Endodermal cell (in vitro differentiated cells): ENCODE measurements at regions not wholly inside any gene's neighbourhood (a gene's known extent, or its start where the extent isn't known, plus 50 kb on each side); places are given as distances from the start of the nearest gene placed in this dataset.

Experiments used
- DNase-seq: peaks from one replicate; pipeline ENCODE4 v3.0.0-alpha.2; 2017
- H3K27ac ChIP-seq: 2 replicates; pipeline ENCODE4 v1.5.1; 2013; ENCODE audit warnings: mild to moderate bottlenecking, low read depth, low read length, moderate library complexity
- H3K27me3 ChIP-seq: 2 replicates; pipeline ENCODE4 v1.6.1; 2013; ENCODE audit warnings: mild to moderate bottlenecking, low read length, moderate library complexity; ENCODE audit not compliant: insufficient read depth, control insufficient read depth, poor library complexity, severe bottlenecking
- H3K36me3 ChIP-seq: 2 replicates; pipeline ENCODE4 v1.7.0; 2013; ENCODE audit warnings: mild to moderate bottlenecking, low read length, moderate library complexity; ENCODE audit not compliant: control insufficient read depth, insufficient read depth
- H3K4me1 ChIP-seq: one replicate; pipeline ENCODE4 v1.7.0; 2013; ENCODE audit warnings: low read length; ENCODE audit not compliant: control insufficient read depth, insufficient read depth
- H3K4me3 ChIP-seq: 2 replicates; pipeline ENCODE4 v1.5.1; 2013; ENCODE audit warnings: mild to moderate bottlenecking, low read length, moderate library complexity
- H3K9ac ChIP-seq: 2 replicates; pipeline ENCODE4 v1.6.1; 2013; ENCODE audit warnings: mild to moderate bottlenecking, low read length, moderate library complexity; ENCODE audit not compliant: poor library complexity, severe bottlenecking; ENCODE audit errors: extremely low read depth
- H3K9me3 ChIP-seq: 2 replicates; pipeline ENCODE4 v1.6.1; 2013; ENCODE audit warnings: mild to moderate bottlenecking, low read length, moderate library complexity; ENCODE audit not compliant: control insufficient read depth
- H3K27ac Mint-ChIP-seq: 2 replicates; pipeline ENCODE4 v1.8.0; 2020; ENCODE audit warnings: mixed read lengths
- H3K27me3 Mint-ChIP-seq: 2 replicates; pipeline ENCODE4 v1.8.0; 2021; ENCODE audit warnings: mild to moderate bottlenecking, mixed read lengths; ENCODE audit not compliant: insufficient read depth
- H3K36me3 Mint-ChIP-seq: 2 replicates; pipeline ENCODE4 v1.8.0; 2020; ENCODE audit warnings: low read depth, mixed read lengths
- H3K4me1 Mint-ChIP-seq: 2 replicates; pipeline ENCODE4 v1.8.0; 2020; ENCODE audit warnings: mixed read lengths
- H3K4me3 Mint-ChIP-seq: 2 replicates; pipeline ENCODE4 v1.8.0; 2020; ENCODE audit warnings: mild to moderate bottlenecking, moderate library complexity, mixed read lengths
- H3K9me3 Mint-ChIP-seq: 2 replicates; pipeline ENCODE4 v1.8.0; 2020; ENCODE audit warnings: mild to moderate bottlenecking, mixed read lengths
- CTCF ChIP-seq: fragments of 200-600 bp; sonication (generic); conservative IDR thresholded peaks from 2 replicates; pipeline ENCODE4 v1.5.0; 2021; ENCODE audit warnings: antibody characterized with exemption, mild to moderate bottlenecking
- WGBS, 2 experiments: methylation state at CpG; one replicate each; pipeline versions ENCODE4 v1.1.5 to v1.1.7; 2013; ENCODE audit warnings: missing lambda C conversion rate in 2 of 2, mixed read lengths in 1 of 2; ENCODE audit not compliant: insufficient coverage in 1 of 2, insufficient read length in 1 of 2; 5-methylcytosine and 5-hydroxymethylcytosine counted together

- Mint-ChIP-seq H3K27ac (peak overlapping the region; percentile 20), H3K36me3 (peaks cover 8% of the 10 kb centered on the region), H3K27me3 (no peaks in the 10 kb centered on the region), H3K9me3 (peaks cover 16% of the 10 kb centered on the region), H3K4me1 (peaks cover 42% of the 10 kb centered on the region), H3K4me3 (no peak overlapping the region)
- no peak overlapping the region for H3K27ac ChIP-seq
- no peak overlapping the region for H3K4me3 ChIP-seq
- H3K4me1 ChIP-seq: peaks cover 4% of the 10 kb centered on the region
- H3K36me3 ChIP-seq: no peaks in the 10 kb centered on the region
- peaks cover 8% of the 10 kb centered on the region for H3K9me3 ChIP-seq
- no peak for TF ChIP-seq CTCF
- no peak overlapping the region for H3K9ac ChIP-seq
- peak; percentile 75 for DNase-seq
- no peaks in the 10 kb centered on the region for H3K27me3 ChIP-seq
- 62 to 67% methylated on average over 4 to 5 of the region's 5 CpGs for WGBS, 2 experiments
Observed at GRCh38 chr5:116944183-116944582, 369.6 kb upstream of the SEMA6A start.

DNA sequence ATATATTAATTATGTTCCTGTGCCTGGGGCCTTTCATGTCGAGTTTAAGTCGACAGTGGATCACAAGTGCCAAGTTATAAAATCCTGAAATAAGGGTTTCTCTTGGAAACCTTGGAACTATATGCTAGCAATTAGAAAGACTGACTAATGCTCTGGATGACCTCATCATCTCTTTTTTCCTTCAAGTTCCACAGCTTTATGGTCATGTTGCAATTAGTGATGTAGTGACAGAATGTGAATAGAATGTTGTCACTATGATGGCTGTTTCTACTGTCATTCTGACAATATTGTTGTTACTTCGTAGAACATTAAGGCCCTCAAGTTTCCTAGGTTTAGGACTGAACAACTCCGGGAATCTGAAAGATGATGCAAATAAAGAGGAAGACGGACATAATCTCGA lies 368.0 kb upstream of the SEMA6A start:
- H3K27me3 ChIP-seq: no peaks in the 10 kb centered on the region
- H3K4me1 ChIP-seq: peaks cover 4% of the 10 kb centered on the region
- no peaks in the 10 kb centered on the region for H3K36me3 ChIP-seq
- no peak overlapping the region for H3K4me3 ChIP-seq
- H3K27ac Mint-ChIP-seq: no peak overlapping the region
- no peak overlapping the region for H3K9ac ChIP-seq
- H3K4me1 Mint-ChIP-seq: peaks cover 50% of the 10 kb centered on the region
- peaks cover 8% of the 10 kb centered on the region for H3K9me3 ChIP-seq
- H3K9me3 Mint-ChIP-seq: peaks cover 12% of the 10 kb centered on the region
- no peak overlapping the region for H3K27ac ChIP-seq
- no peak for DNase-seq
- TF ChIP-seq CTCF: no peak
- H3K27me3 Mint-ChIP-seq: no peaks in the 10 kb centered on the region
- no peak overlapping the region for H3K4me3 Mint-ChIP-seq
- peaks cover 6% of the 10 kb centered on the region for H3K36me3 Mint-ChIP-seq
- WGBS, 2 experiments: 94 to 100% methylated on average over 1 to 6 of the region's 6 CpGs

GRCh38 chr5:116939641-116940040 lies 365.0 kb upstream of the SEMA6A start:
- Histone ChIP-seq H3K9ac (no peak overlapping the region), H3K9me3 (no peaks in the 10 kb centered on the region), H3K27ac (no peak overlapping the region), H3K36me3 (no peaks in the 10 kb centered on the region), H3K4me1 (peaks cover 4% of the 10 kb centered on the region), H3K4me3 (no peak overlapping the region), H3K27me3 (no peaks in the 10 kb centered on the region)
- no peaks in the 10 kb centered on the region for H3K9me3 Mint-ChIP-seq
- H3K27ac Mint-ChIP-seq: no peak overlapping the region
- H3K27me3 Mint-ChIP-seq: no peaks in the 10 kb centered on the region
- no peak overlapping the region for H3K4me3 Mint-ChIP-seq
- no peaks in the 10 kb centered on the region for H3K36me3 Mint-ChIP-seq
- H3K4me1 Mint-ChIP-seq: peaks cover 37% of the 10 kb centered on the region
- WGBS, 2 experiments: 74 to 90% methylated on average over 2 to 7 of the region's 7 CpGs
- DNase-seq: no peak
- TF ChIP-seq CTCF: no peak
